GM23338 (cell line): ENCODE measurements at regions not wholly inside any gene's neighbourhood (a gene's known extent, or its start where the extent isn't known, plus 50 kb on each side); places are given as distances from the start of the nearest gene placed in this dataset.

Source experiments
- ATAC-seq: fragments of 200-7000 bp; cut with Tn5 transposase; 3 replicates; pipeline ENCODE4 v1.9.1; 2020
- DNase-seq: peaks from one replicate; pipeline ENCODE4 v3.0.0-alpha.2; 2015; ENCODE audit warnings: low spot score
- H2AFZ ChIP-seq: fragments of 200-600 bp; sonication (generic); 2 replicates; pipeline ENCODE4 v1.8.0; 2016; ENCODE audit warnings: antibody characterized with exemption, mild to moderate bottlenecking, moderate library complexity
- H3F3A ChIP-seq: fragments of 200-600 bp; sonication (generic); replicated peaks from 2 replicates; pipeline ENCODE4 v1.8.0; 2017; ENCODE audit warnings: antibody characterized with exemption, mixed run types, low read depth
- H3K27ac ChIP-seq: fragments of 200-600 bp; sonication (generic); 2 replicates; pipeline ENCODE4 v1.6.1; 2016; ENCODE audit warnings: low read depth
- H3K27me3 ChIP-seq: fragments of 200-600 bp; sonication (generic); 2 replicates; pipeline ENCODE4 v1.8.0; 2016; ENCODE audit warnings: mild to moderate bottlenecking, mixed run types, moderate library complexity; ENCODE audit not compliant: insufficient read depth
- H3K36me3 ChIP-seq: fragments of 200-600 bp; sonication (generic); 2 replicates; pipeline ENCODE4 v1.8.0; 2016; ENCODE audit warnings: mild to moderate bottlenecking; ENCODE audit not compliant: insufficient read depth
- H3K4me1 ChIP-seq: fragments of 200-600 bp; sonication (generic); 2 replicates; pipeline ENCODE4 v1.8.0; 2016; ENCODE audit warnings: mild to moderate bottlenecking, moderate library complexity; ENCODE audit not compliant: insufficient read depth
- H3K4me2 ChIP-seq: fragments of 200-600 bp; sonication (generic); 2 replicates; pipeline ENCODE4 v1.7.1; 2017; ENCODE audit warnings: mixed run types
- H3K4me3 ChIP-seq: fragments of 200-600 bp; sonication (generic); 2 replicates; pipeline ENCODE4 v1.6.1; 2016; ENCODE audit warnings: mixed run types
- H3K79me2 ChIP-seq: fragments of 200-600 bp; sonication (generic); replicated peaks from 2 replicates; pipeline ENCODE4 v1.8.0; 2017; ENCODE audit warnings: mild to moderate bottlenecking; ENCODE audit not compliant: insufficient read depth
- H3K9me2 ChIP-seq: fragments of 200-600 bp; sonication (generic); 2 replicates; pipeline ENCODE4 v1.8.0; 2017; ENCODE audit not compliant: insufficient read depth
- H4K20me1 ChIP-seq: fragments of 200-600 bp; sonication (generic); replicated peaks from 2 replicates; pipeline ENCODE4 v1.8.0; 2017; ENCODE audit warnings: mild to moderate bottlenecking; ENCODE audit not compliant: insufficient read depth
- H3K27ac Mint-ChIP-seq: 2 replicates; pipeline ENCODE4 v1.8.0; 2020; ENCODE audit warnings: inconsistent platforms, mild to moderate bottlenecking, moderate library complexity, mixed read lengths
- H3K27me3 Mint-ChIP-seq: 3 replicates; pipeline ENCODE4 v1.8.0; 2022; ENCODE audit warnings: low read depth, mild to moderate bottlenecking, moderate library complexity, mixed read lengths, inconsistent platforms; ENCODE audit not compliant: insufficient read depth, poor library complexity
- H3K36me3 Mint-ChIP-seq: 3 replicates; pipeline ENCODE4 v1.8.0; 2021; ENCODE audit warnings: low read depth, mild to moderate bottlenecking, inconsistent platforms, moderate library complexity, mixed read lengths
- H3K4me1 Mint-ChIP-seq: 3 replicates; pipeline ENCODE4 v1.8.0; 2020; ENCODE audit warnings: mild to moderate bottlenecking, inconsistent platforms, mixed read lengths
- H3K4me3 Mint-ChIP-seq: 3 replicates; pipeline ENCODE4 v1.8.0; 2021; ENCODE audit warnings: moderate library complexity, mild to moderate bottlenecking, inconsistent platforms, mixed read lengths
- H3K9me3 Mint-ChIP-seq: 3 replicates; pipeline ENCODE4 v1.8.0; 2020; ENCODE audit warnings: moderate library complexity, mild to moderate bottlenecking, inconsistent platforms, mixed read lengths
- JUNB ChIP-seq: IDR thresholded peaks from one replicate; pipeline ENCODE4 v1.6.1; 2016; ENCODE audit warnings: antibody characterized with exemption; ENCODE audit not compliant: unreplicated experiment
- STAT1 ChIP-seq: IDR thresholded peaks from one replicate; pipeline ENCODE4 v1.6.1; 2016; ENCODE audit warnings: antibody characterized with exemption; ENCODE audit not compliant: unreplicated experiment
- ZNF114 ChIP-seq: fragments of 250-450 bp; sonication (Bioruptor Pico); IDR thresholded peaks from 2 replicates; pipeline ENCODE4 v1.5.0; 2020; ENCODE audit warnings: mild to moderate bottlenecking, moderate library complexity
- TF ChIP-seq, protein P1 (sequence below): fragments of 250-450 bp; sonication (Bioruptor Pico); IDR thresholded peaks from 2 replicates; pipeline ENCODE4 v1.5.0; 2020; ENCODE audit warnings: mild to moderate bottlenecking, moderate library complexity
- TF ChIP-seq, protein P2 (sequence below): IDR thresholded peaks from one replicate; pipeline ENCODE4 v1.6.1; 2018; ENCODE audit warnings: antibody characterized with exemption; ENCODE audit not compliant: unreplicated experiment

DNA sequence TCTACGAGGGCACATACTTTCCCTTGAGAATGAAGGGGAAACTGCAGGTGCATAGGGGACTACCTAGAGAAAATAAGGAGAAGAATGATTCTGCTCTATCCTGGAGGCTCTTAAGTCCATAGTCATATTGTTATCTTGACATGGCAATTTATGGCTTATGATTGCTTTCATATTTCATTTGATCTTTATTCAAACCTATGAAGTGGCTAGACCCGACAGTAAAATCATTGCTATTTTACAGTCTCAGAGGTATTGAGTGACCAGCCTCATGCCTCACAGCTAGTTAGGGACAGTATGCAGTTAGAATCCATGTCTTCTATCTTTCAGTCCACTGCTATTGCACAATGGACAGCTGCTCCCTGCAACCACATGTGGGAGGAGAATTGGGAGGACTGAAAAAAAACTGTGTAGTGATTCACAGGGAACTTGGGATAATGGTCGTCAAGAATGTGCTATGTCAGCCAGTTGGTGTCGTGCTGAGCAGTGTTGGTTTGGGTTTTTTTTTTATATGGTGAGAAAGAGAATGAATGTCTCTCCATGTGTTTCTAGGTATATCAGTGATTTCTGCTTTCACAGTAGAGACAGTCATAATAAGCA lies 63.2 kb upstream of the SPPL2A start (continued):
- TF ChIP-seq, protein P1, sequence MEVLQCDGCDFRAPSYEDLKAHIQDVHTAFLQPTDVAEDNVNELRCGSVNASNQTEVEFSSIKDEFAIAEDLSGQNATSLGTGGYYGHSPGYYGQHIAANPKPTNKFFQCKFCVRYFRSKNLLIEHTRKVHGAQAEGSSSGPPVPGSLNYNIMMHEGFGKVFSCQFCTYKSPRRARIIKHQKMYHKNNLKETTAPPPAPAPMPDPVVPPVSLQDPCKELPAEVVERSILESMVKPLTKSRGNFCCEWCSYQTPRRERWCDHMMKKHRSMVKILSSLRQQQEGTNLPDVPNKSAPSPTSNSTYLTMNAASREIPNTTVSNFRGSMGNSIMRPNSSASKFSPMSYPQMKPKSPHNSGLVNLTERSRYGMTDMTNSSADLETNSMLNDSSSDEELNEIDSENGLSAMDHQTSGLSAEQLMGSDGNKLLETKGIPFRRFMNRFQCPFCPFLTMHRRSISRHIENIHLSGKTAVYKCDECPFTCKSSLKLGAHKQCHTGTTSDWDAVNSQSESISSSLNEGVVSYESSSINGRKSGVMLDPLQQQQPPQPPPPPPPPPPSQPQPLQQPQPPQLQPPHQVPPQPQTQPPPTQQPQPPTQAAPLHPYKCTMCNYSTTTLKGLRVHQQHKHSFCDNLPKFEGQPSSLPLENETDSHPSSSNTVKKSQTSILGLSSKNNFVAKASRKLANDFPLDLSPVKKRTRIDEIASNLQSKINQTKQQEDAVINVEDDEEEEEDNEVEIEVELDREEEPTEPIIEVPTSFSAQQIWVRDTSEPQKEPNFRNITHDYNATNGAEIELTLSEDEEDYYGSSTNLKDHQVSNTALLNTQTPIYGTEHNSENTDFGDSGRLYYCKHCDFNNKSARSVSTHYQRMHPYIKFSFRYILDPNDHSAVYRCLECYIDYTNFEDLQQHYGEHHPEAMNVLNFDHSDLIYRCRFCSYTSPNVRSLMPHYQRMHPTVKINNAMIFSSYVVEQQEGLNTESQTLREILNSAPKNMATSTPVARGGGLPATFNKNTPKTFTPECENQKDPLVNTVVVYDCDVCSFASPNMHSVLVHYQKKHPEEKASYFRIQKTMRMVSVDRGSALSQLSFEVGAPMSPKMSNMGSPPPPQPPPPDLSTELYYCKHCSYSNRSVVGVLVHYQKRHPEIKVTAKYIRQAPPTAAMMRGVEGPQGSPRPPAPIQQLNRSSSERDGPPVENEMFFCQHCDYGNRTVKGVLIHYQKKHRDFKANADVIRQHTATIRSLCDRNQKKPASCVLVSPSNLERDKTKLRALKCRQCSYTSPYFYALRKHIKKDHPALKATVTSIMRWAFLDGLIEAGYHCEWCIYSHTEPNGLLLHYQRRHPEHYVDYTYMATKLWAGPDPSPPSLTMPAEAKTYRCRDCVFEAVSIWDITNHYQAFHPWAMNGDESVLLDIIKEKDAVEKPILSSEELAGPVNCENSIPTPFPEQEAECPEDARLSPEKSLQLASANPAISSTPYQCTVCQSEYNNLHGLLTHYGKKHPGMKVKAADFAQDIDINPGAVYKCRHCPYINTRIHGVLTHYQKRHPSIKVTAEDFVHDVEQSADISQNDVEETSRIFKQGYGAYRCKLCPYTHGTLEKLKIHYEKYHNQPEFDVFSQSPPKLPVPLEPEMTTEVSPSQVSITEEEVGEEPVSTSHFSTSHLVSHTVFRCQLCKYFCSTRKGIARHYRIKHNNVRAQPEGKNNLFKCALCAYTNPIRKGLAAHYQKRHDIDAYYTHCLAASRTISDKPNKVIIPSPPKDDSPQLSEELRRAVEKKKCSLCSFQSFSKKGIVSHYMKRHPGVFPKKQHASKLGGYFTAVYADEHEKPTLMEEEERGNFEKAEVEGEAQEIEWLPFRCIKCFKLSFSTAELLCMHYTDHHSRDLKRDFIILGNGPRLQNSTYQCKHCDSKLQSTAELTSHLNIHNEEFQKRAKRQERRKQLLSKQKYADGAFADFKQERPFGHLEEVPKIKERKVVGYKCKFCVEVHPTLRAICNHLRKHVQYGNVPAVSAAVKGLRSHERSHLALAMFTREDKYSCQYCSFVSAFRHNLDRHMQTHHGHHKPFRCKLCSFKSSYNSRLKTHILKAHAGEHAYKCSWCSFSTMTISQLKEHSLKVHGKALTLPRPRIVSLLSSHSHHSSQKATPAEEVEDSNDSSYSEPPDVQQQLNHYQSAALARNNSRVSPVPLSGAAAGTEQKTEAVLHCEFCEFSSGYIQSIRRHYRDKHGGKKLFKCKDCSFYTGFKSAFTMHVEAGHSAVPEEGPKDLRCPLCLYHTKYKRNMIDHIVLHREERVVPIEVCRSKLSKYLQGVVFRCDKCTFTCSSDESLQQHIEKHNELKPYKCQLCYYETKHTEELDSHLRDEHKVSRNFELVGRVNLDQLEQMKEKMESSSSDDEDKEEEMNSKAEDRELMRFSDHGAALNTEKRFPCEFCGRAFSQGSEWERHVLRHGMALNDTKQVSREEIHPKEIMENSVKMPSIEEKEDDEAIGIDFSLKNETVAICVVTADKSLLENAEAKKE = no peak
- TF ChIP-seq, protein P2, sequence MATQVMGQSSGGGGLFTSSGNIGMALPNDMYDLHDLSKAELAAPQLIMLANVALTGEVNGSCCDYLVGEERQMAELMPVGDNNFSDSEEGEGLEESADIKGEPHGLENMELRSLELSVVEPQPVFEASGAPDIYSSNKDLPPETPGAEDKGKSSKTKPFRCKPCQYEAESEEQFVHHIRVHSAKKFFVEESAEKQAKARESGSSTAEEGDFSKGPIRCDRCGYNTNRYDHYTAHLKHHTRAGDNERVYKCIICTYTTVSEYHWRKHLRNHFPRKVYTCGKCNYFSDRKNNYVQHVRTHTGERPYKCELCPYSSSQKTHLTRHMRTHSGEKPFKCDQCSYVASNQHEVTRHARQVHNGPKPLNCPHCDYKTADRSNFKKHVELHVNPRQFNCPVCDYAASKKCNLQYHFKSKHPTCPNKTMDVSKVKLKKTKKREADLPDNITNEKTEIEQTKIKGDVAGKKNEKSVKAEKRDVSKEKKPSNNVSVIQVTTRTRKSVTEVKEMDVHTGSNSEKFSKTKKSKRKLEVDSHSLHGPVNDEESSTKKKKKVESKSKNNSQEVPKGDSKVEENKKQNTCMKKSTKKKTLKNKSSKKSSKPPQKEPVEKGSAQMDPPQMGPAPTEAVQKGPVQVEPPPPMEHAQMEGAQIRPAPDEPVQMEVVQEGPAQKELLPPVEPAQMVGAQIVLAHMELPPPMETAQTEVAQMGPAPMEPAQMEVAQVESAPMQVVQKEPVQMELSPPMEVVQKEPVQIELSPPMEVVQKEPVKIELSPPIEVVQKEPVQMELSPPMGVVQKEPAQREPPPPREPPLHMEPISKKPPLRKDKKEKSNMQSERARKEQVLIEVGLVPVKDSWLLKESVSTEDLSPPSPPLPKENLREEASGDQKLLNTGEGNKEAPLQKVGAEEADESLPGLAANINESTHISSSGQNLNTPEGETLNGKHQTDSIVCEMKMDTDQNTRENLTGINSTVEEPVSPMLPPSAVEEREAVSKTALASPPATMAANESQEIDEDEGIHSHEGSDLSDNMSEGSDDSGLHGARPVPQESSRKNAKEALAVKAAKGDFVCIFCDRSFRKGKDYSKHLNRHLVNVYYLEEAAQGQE = no peak
- TF ChIP-seq STAT1 = no peak
- no peak for TF ChIP-seq JUNB
- TF ChIP-seq ZNF114 = no peak

DNA sequence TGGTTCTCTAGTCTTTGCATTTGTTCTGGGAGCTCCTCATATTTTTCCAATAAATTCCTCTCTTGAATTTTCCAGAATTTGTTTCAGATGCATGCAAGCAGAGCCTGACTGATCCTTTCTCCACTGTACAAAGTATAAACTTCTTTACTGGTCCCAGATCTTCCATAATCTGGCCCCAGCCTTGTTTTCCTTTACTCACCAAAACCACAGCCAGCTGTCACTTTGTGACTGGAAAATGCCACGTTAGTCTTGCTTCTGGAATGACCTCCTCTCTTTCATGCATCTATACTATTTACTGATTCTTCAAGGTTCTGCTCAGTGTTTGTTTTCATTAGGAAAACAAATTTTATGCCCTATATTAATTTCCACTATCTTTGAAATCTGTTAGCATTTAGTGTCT lies 60.4 kb upstream of the SPPL2A start:
- Histone ChIP-seq H3K36me3 (no peaks in the 10 kb centered on the region), H3K27me3 (no peaks in the 10 kb centered on the region), H3K4me2 (no peak overlapping the region), H3K9me2 (no peaks in the 10 kb centered on the region), H3K79me2 (no peaks in the 10 kb centered on the region), H2AFZ (no peak overlapping the region), H3K4me1 (peaks cover 7% of the 10 kb centered on the region), H3F3A (no peaks in the 10 kb centered on the region), H3K4me3 (no peak overlapping the region), H4K20me1 (no peaks in the 10 kb centered on the region), H3K27ac (no peak overlapping the region)
- no peak overlapping the region for H3K27ac Mint-ChIP-seq
- H3K4me1 Mint-ChIP-seq = peaks cover 20% of the 10 kb centered on the region
- H3K27me3 Mint-ChIP-seq = no peaks in the 10 kb centered on the region
- DNase-seq (no peak), ATAC-seq (no peak)
- TF ChIP-seq ZNF114 = no peak
- H3K4me3 Mint-ChIP-seq = no peak overlapping the region
- no peaks in the 10 kb centered on the region for H3K36me3 Mint-ChIP-seq
- no peaks in the 10 kb centered on the region for H3K9me3 Mint-ChIP-seq
